ENCODE measurements at regions not wholly inside any gene's neighbourhood (a gene's known extent, or its start where the extent isn't known, plus 50 kb on each side); places are given as distances from the start of the nearest gene placed in this dataset.
"Not testable (repeated sequence)": the region's sequence is repeated elsewhere in the genome, so short reads cannot be mapped to it uniquely, and the experiment has no call there.

GRCh38 chr20:30397111-30397510 is 860.4 kb upstream of the DEFB115 start:
- DNase-seq = not testable (repeated sequence)

GRCh38 chr20:30405061-30405460 is 852.4 kb upstream of the DEFB115 start:
- not testable (repeated sequence) for DNase-seq

- DNase-seq = not testable (repeated sequence)
Measured at GRCh38 chr20:30405585-30405984, 851.9 kb upstream of the DEFB115 start.

GRCh38 chr20:30406370-30406769 is 851.1 kb upstream of the DEFB115 start:
- DNase-seq = not testable (repeated sequence)

DNA sequence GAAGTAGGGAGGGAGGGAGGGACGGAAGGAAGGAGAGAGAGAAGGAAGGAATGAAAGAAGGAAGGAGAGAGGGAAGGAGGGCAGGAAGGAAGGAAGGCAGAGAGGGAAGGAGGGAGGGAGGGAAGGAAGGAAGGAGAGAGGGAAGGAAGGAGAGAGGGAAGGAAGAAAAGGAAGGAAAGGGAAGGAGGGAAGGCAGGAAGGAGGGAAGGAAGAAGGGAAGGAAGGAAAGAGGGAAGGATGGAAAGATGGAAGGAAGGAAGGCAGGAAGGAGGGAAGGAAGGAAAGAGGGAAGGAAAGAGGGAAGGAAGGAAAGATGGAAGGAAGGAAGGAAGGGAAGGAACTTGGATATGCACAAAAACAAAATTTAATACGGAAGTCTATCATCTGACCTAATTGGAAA is 844.5 kb upstream of the DEFB115 start:
- DNase-seq = no peak

GRCh38 chr20:30417387-30417786 is 840.1 kb upstream of the DEFB115 start:
- not testable (repeated sequence) for DNase-seq

DNA sequence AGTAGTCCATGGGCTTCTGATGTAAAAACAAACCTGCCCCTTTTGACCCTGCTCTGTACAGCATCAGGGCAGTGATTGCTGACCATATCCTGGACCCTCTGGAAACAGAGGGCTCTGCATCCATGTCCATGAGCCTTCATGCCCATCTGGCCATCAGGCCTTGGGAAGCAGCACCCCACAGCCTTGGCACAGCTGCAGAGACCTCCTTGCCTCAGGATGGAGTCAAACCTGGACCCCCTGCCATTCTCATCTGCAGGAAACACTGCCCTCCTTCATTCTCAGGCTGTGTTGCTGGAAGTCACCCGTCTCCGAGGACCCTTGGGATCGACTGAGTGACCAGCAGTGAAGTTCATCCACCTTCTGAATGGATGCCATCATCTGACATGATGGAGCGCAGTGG is 839.1 kb upstream of the DEFB115 start:
- DNase-seq = not testable (repeated sequence)

DNA sequence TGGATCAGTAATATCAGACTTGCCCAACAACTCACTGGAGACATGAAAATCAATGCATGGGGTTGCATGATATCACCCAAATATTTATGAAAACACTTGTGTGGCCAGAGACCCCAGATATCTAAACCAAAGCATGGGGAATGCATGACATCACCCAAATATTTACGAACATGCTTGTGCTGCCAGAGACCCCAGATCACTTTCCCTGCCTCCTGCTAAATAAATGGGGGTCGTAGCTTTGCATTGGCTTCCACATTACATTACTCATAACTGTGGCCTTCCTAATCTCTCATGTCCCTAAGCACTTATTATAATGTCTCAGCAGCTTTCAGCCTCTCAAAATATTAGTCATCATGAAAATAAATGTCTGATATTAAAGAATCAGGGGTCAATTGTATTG is 838.0 kb upstream of the DEFB115 start:
- no peak for DNase-seq

GRCh38 chr20:30419871-30420420 is 837.5 kb upstream of the DEFB115 start:
- DNase-seq = not testable (repeated sequence)

Measured in DMS79 (cell line).